ENCODE measurements at regions not wholly inside any gene's neighbourhood (a gene's known extent, or its start where the extent isn't known, plus 50 kb on each side); places are given as distances from the start of the nearest gene placed in this dataset.

- no peak for DNase-seq
Measured at GRCh38 chrX:120819126-120819525, 56.5 kb downstream of the CT47B1 start.

GRCh38 chrX:120813982-120814381, 61.7 kb downstream of the CT47B1 start:
- DNase-seq = no peak

- DNase-seq = no peak
Measured at GRCh38 chrX:120801426-120801825, 74.2 kb downstream of the CT47B1 start.

- no peak for DNase-seq
Measured at GRCh38 chrX:120797188-120797851, 78.3 kb downstream of the CT47B1 start.

GRCh38 chrX:120795301-120795700, 80.4 kb downstream of the CT47B1 start:
- no peak for DNase-seq

- DNase-seq = no peak
Measured at GRCh38 chrX:120794525-120794975, 81.1 kb downstream of the CT47B1 start.

- DNase-seq = no peak
Measured at GRCh38 chrX:120793098-120793497, 82.6 kb downstream of the CT47B1 start.

- no peak for DNase-seq
Measured at GRCh38 chrX:120791013-120791643, 84.5 kb downstream of the CT47B1 start.

- DNase-seq = no peak
Measured at GRCh38 chrX:120790552-120790951, 85.1 kb downstream of the CT47B1 start.

- peak; percentile 82 for DNase-seq
Measured at GRCh38 chrX:120790118-120790517, 85.5 kb downstream of the CT47B1 start.

- DNase-seq = no peak
Measured at GRCh38 chrX:120781403-120781802, 94.3 kb downstream of the CT47B1 start.

GRCh38 chrX:120775959-120776358, 99.7 kb downstream of the CT47B1 start:
- no peak for DNase-seq

GRCh38 chrX:120774606-120775005, 101.1 kb downstream of the CT47B1 start:
- no peak for DNase-seq

GRCh38 chrX:120773801-120774200, 101.9 kb downstream of the CT47B1 start:
- no peak for DNase-seq

- peak; percentile 4 for DNase-seq
Measured at GRCh38 chrX:120769576-120770341, 105.9 kb downstream of the CT47B1 start.

- DNase-seq = no peak
Measured at GRCh38 chrX:120768681-120769080, 107.0 kb downstream of the CT47B1 start.

GRCh38 chrX:120768254-120768653, 107.4 kb downstream of the CT47B1 start:
- DNase-seq = no peak

- DNase-seq = no peak
Measured at GRCh38 chrX:120763269-120763668, 112.4 kb downstream of the CT47B1 start.

GRCh38 chrX:120761810-120762209, 113.9 kb downstream of the CT47B1 start:
- DNase-seq = no peak

GRCh38 chrX:120759685-120760084, 116.0 kb downstream of the CT47B1 start:
- DNase-seq = no peak

GRCh38 chrX:120755066-120755846, 120.4 kb downstream of the CT47B1 start:
- DNase-seq = no peak

GRCh38 chrX:120753413-120754251, 122.0 kb downstream of the CT47B1 start:
- no peak for DNase-seq
